Neural cell (in vitro differentiated cells): ENCODE measurements at regions not wholly inside any gene's neighbourhood (a gene's known extent, or its start where the extent isn't known, plus 50 kb on each side); places are given as distances from the start of the nearest gene placed in this dataset.

Experiments used
- CTCF ChIP-seq: fragments of 450-650 bp; IDR thresholded peaks from 2 replicates; pipeline ENCODE4 v1.5.1; 2014; ENCODE audit warnings: antibody characterized with exemption, mild to moderate bottlenecking, moderate library complexity; ENCODE audit not compliant: poor library complexity, severe bottlenecking
- EP300 ChIP-seq: fragments of 450-650 bp; conservative IDR thresholded peaks from 2 replicates; pipeline ENCODE4 v1.6.1; 2014; ENCODE audit warnings: antibody characterized with exemption, mild to moderate bottlenecking, moderate library complexity; ENCODE audit not compliant: poor library complexity, severe bottlenecking
- TAF1 ChIP-seq: IDR thresholded peaks from 2 replicates; pipeline ENCODE4 v1.6.1; 2012; ENCODE audit warnings: low read depth

- no peak for TF ChIP-seq TAF1
- TF ChIP-seq CTCF, result no peak
- no peak for TF ChIP-seq EP300
Measured at GRCh38 chr2:142650601-142651000, 226.9 kb upstream of the KYNU start.
